Ascending aorta (tissue), 2 donors: ENCODE measurements at regions not wholly inside any gene's neighbourhood (a gene's known extent, or its start where the extent isn't known, plus 50 kb on each side); places are given as distances from the start of the nearest gene placed in this dataset.

Source experiments
- DNase-seq, 2 donors: peaks; one replicate each; pipeline ENCODE4 v3.0.0-alpha.2; 2019; ENCODE audit warnings: low spot score in 2 of 2
- H3K27ac ChIP-seq, 2 donors: fragments of 200-600 bp; sonication (generic); one replicate each; pipeline ENCODE4 v1.5.1; 2016 to 2017; ENCODE audit warnings: mild to moderate bottlenecking in 1 of 2
- H3K27me3 ChIP-seq: fragments of 200-600 bp; sonication (generic); one replicate; pipeline ENCODE4 v1.5.1; 2017
- H3K36me3 ChIP-seq, 2 donors: fragments of 200-600 bp; sonication (generic); one replicate each; pipeline ENCODE4 v1.5.1; 2016
- H3K4me1 ChIP-seq, 2 donors: fragments of 200-600 bp; sonication (generic); one replicate each; pipeline ENCODE4 v1.5.1; 2016 to 2017; ENCODE audit warnings: mild to moderate bottlenecking in 1 of 2
- H3K4me3 ChIP-seq, 2 donors: fragments of 200-600 bp; sonication (generic); one replicate each; pipeline ENCODE4 v1.5.1; 2016 to 2017; ENCODE audit warnings: mild to moderate bottlenecking in 1 of 2
- H3K9me3 ChIP-seq, 2 donors: fragments of 200-600 bp; sonication (generic); one replicate each; pipeline ENCODE4 v1.5.1; 2016
- intact Hi-C: fragments of 100-400 bp; cut with DNase I; formaldehyde crosslinking; loops from one replicate; pipeline ENCODE4 v1.15.1; 2023
- TF ChIP-seq, protein P1 (sequence below), 3 experiments: fragments of 200-600 bp in 2 of 3; fragments of 450-650 bp in 1 of 3; sonication (generic) in 2 of 3; IDR thresholded peaks; one replicate each; pipeline ENCODE4 v1.5.1; 2016 to 2019; ENCODE audit warnings: antibody characterized with exemption in 3 of 3, mild to moderate bottlenecking in 1 of 3, moderate library complexity in 1 of 3

DNA sequence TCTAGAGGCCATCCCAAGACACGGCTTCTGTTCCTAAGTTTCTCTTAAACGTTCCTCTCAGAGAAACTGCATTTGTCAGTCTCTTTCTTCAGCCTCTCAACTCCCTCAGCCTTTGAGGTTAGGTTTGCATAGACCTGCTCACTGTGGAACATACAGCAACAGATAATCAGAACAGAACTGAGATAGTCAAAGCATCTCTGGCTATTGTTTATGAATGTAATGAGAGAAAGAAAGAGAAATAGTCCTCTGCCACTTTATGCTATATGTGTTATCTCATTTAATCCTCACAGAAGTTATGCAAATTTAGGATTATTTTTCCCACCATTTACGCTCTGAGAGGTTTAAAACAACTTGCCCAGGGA is 190.6 kb downstream of the PHLDA1 start:
- Histone ChIP-seq H3K36me3 (no peaks in the 10 kb centered on the region), H3K9me3 (peaks cover 0 to 2% of the 10 kb centered on the region in 2 donors), H3K27me3 (no peaks in the 10 kb centered on the region), H3K4me1 (peaks cover 0 to 3% of the 10 kb centered on the region in 2 donors), H3K27ac (no peak overlapping the region), H3K4me3 (no peak overlapping the region)
- intact Hi-C loops = no loop called here
- no peak for DNase-seq
- TF ChIP-seq, protein P1, sequence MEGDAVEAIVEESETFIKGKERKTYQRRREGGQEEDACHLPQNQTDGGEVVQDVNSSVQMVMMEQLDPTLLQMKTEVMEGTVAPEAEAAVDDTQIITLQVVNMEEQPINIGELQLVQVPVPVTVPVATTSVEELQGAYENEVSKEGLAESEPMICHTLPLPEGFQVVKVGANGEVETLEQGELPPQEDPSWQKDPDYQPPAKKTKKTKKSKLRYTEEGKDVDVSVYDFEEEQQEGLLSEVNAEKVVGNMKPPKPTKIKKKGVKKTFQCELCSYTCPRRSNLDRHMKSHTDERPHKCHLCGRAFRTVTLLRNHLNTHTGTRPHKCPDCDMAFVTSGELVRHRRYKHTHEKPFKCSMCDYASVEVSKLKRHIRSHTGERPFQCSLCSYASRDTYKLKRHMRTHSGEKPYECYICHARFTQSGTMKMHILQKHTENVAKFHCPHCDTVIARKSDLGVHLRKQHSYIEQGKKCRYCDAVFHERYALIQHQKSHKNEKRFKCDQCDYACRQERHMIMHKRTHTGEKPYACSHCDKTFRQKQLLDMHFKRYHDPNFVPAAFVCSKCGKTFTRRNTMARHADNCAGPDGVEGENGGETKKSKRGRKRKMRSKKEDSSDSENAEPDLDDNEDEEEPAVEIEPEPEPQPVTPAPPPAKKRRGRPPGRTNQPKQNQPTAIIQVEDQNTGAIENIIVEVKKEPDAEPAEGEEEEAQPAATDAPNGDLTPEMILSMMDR (IDR thresholded peaks at IDR 0.05) = no peak

DNA sequence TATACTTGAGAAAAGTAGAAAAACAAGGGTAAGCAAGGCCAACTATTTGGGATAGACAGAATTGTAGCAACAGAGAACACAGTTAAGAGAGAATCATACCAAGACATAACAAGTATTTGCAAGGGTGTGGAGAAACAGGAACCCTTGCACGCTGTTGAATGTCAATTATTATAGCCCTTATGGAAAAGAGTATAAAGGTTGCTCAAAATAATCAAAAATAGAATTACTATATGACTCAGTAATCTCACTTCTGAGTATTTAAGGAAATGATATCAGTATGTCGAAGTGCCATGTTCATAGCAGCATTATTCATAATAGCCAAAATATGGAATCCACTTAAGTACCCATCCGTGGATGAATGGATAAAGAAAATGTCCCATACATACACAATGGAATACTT is 193.3 kb downstream of the PHLDA1 start:
- TF ChIP-seq, protein P1 (IDR thresholded peaks at IDR 0.05) = no peak
- DNase-seq = no peak
- Histone ChIP-seq H3K4me1 (no peaks in the 10 kb centered on the region), H3K4me3 (no peak overlapping the region), H3K27me3 (no peaks in the 10 kb centered on the region), H3K9me3 (no peaks in the 10 kb centered on the region), H3K36me3 (no peaks in the 10 kb centered on the region), H3K27ac (no peak overlapping the region)
- intact Hi-C loops = no loop called here

DNA sequence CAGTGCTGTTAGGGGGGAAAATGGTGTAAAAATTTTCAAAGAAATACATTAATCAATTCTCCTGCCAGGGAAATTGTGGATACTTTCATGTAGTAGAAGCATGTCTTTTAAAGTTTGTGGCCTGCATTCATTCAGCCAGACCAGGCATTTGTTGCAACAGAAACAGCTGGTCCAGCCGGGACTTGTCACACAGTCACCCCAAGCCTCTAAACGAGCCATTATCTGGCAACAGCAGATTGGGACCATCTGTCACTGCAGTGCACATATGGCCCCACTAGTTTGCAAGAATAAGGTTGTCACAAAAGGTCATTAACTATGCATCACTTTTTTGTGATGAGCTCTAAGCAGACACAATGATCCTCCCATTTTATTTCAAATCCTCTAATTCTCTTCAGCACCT is 193.9 kb downstream of the PHLDA1 start:
- intact Hi-C loops = no loop called here
- Histone ChIP-seq H3K4me1 (no peaks in the 10 kb centered on the region), H3K27me3 (no peaks in the 10 kb centered on the region), H3K27ac (no peak overlapping the region), H3K36me3 (no peaks in the 10 kb centered on the region), H3K4me3 (no peak overlapping the region), H3K9me3 (no peaks in the 10 kb centered on the region)
- DNase-seq = no peak
- TF ChIP-seq, protein P1 (IDR thresholded peaks at IDR 0.05) = no peak

DNA sequence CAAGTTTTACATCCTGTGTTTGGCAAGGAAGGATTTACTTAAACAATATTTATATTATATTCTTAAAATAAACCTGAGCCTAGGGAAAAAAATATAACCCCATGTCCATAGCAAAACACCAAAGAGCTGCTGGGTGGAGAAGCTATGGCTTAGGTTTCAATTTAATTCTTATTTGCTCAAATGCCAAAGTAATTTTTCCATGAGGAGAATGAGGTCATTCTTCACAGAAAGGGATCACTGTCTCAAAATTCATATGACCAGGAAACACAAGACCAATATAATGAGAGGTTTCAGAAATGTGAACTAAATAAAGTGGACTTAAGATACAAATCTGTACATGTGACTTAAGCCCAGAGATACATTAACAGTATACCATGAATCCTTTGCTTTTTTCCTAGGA is 195.0 kb downstream of the PHLDA1 start:
- no peak overlapping the region for H3K4me3 ChIP-seq
- H3K9me3 ChIP-seq = no peaks in the 10 kb centered on the region
- H3K27me3 ChIP-seq = no peaks in the 10 kb centered on the region
- no peaks in the 10 kb centered on the region for H3K4me1 ChIP-seq
- no peaks in the 10 kb centered on the region for H3K36me3 ChIP-seq
- no peak overlapping the region for H3K27ac ChIP-seq
- intact Hi-C loops = no loop called here
- no peak for DNase-seq
- TF ChIP-seq, protein P1 (IDR thresholded peaks at IDR 0.05) = no peak

DNA sequence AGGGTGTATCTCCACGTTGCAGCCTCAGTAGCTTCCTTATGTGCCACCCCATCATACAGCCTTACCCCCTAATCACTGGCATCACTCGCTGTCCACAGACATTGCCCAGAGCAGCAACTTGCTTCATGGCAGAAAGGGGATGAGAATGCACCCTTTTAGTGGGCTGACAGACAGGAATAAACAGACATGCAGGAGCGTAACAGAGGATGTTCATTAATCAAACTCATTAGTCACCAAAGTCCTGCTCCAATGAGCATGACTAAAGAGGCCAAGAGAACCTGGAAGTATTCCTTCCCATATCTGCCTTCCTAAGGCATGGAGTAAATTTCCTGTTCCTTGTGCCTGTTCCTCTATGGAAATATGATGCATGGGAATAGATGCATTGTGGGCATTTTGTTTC is 197.0 kb downstream of the PHLDA1 start:
- H3K27ac ChIP-seq = no peak overlapping the region
- H3K27me3 ChIP-seq = no peaks in the 10 kb centered on the region
- intact Hi-C loops = no loop called here

DNA sequence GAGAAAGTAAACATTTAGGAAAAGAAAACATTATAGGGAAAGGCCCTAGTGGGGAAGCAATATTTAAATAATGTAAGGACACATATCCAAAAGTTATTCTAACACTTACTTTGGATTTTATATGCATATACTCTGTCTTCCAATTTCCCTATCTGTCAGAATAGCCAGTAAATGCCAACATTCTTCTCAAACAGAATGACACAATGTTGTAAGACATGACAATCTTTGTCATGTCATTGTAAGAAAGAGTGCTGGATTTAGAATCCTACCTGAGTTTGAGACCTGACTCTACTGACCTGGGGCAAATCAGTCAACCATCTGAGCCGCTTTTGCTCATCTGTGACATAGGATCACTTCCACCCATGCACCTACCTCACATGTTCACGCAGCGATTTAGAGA is 198.3 kb downstream of the PHLDA1 start:
- Histone ChIP-seq H3K27me3 (no peaks in the 10 kb centered on the region), H3K36me3 (no peaks in the 10 kb centered on the region), H3K27ac (no peak overlapping the region), H3K4me1 (no peaks in the 10 kb centered on the region), H3K4me3 (no peak overlapping the region), H3K9me3 (no peaks in the 10 kb centered on the region)
- TF ChIP-seq, protein P1 (IDR thresholded peaks at IDR 0.05) = no peak
- intact Hi-C loops = no loop called here
- no peak for DNase-seq

More for the DNA sequence above, 197.0 kb downstream of the PHLDA1 start:
- Histone ChIP-seq H3K9me3 (no peaks in the 10 kb centered on the region), H3K4me1 (no peaks in the 10 kb centered on the region), H3K4me3 (no peak overlapping the region), H3K36me3 (no peaks in the 10 kb centered on the region)
- no peak for DNase-seq
- TF ChIP-seq, protein P1 (IDR thresholded peaks at IDR 0.05) = no peak
